Anterior cingulate cortex (tissue), 58 donors: ENCODE measurements at regions not wholly inside any gene's neighbourhood (a gene's known extent, or its start where the extent isn't known, plus 50 kb on each side); places are given as distances from the start of the nearest gene placed in this dataset.
A peak's percentile ranks its signal among the peaks of the same experiment; 100 is the strongest.

Experiments used
- DNase-seq, 58 donors: peaks; one replicate each; lab custom pipeline; 2025; lab: John Stamatoyannopoulos, UW

- DNase-seq, result no peak
These were observed 368.8 kb upstream of the ADGRL4 start for GRCh38 chr1:79375352-79375751.

- DNase-seq, result no peak
These were observed 367.9 kb upstream of the ADGRL4 start for GRCh38 chr1:79374397-79374796.

GRCh38 chr1:79373481-79374125 lies 367.1 kb upstream of the ADGRL4 start:
- DNase-seq, result peak in 6 of 58 donors; percentile 0 to 5 (median 1)

GRCh38 chr1:79371802-79372201 lies 365.3 kb upstream of the ADGRL4 start:
- no peak for DNase-seq

GRCh38 chr1:79369091-79369490 lies 362.6 kb upstream of the ADGRL4 start:
- DNase-seq, result no peak

GRCh38 chr1:79364896-79365295 lies 358.4 kb upstream of the ADGRL4 start:
- no peak for DNase-seq

- no peak for DNase-seq
These were observed 356.9 kb upstream of the ADGRL4 start for GRCh38 chr1:79363430-79363829.

GRCh38 chr1:79362470-79362869 lies 355.9 kb upstream of the ADGRL4 start:
- no peak for DNase-seq

GRCh38 chr1:79355090-79355489 lies 348.6 kb upstream of the ADGRL4 start:
- no peak for DNase-seq

- peak in 1 of 58 donors; percentile 5 for DNase-seq
These were observed 346.7 kb upstream of the ADGRL4 start for GRCh38 chr1:79353224-79353623.

GRCh38 chr1:79326875-79327274 lies 320.3 kb upstream of the ADGRL4 start:
- DNase-seq, result no peak

GRCh38 chr1:79325705-79326104 lies 319.2 kb upstream of the ADGRL4 start:
- no peak for DNase-seq

- no peak for DNase-seq
These were observed 318.6 kb upstream of the ADGRL4 start for GRCh38 chr1:79325126-79325525.

- no peak for DNase-seq
These were observed 316.9 kb upstream of the ADGRL4 start for GRCh38 chr1:79323239-79324025.

GRCh38 chr1:79322511-79323027 lies 316.0 kb upstream of the ADGRL4 start:
- no peak for DNase-seq

GRCh38 chr1:79312438-79312837 lies 305.9 kb upstream of the ADGRL4 start:
- DNase-seq, result no peak

- DNase-seq, result no peak
These were observed 304.1 kb upstream of the ADGRL4 start for GRCh38 chr1:79310609-79311008.

GRCh38 chr1:79304131-79304530 lies 297.6 kb upstream of the ADGRL4 start:
- DNase-seq, result no peak

GRCh38 chr1:79303040-79303439 lies 296.5 kb upstream of the ADGRL4 start:
- DNase-seq, result no peak

- DNase-seq, result no peak
These were observed 295.9 kb upstream of the ADGRL4 start for GRCh38 chr1:79302380-79302930.

- no peak for DNase-seq
These were observed 289.4 kb upstream of the ADGRL4 start for GRCh38 chr1:79295967-79296366.

- no peak for DNase-seq
These were observed 287.1 kb upstream of the ADGRL4 start for GRCh38 chr1:79293611-79294010.
